MCF 10A (cell line): ENCODE measurements at regions not wholly inside any gene's neighbourhood (a gene's known extent, or its start where the extent isn't known, plus 50 kb on each side); places are given as distances from the start of the nearest gene placed in this dataset.
A peak's percentile ranks its signal among the peaks of the same experiment; 100 is the strongest.
"Not testable (repeated sequence)": the region's sequence is repeated elsewhere in the genome, so short reads cannot be mapped to it uniquely, and the experiment has no call there.

Experiments
- BruUV-seq: library from RNA; stranded (reverse); fragments of 400-500 nt; replicated peaks from 2 replicates; lab custom pipeline; 2021; lab: Mats Ljungman, UMichigan
- CTCF ChIA-PET: fragments of 300-600 bp; sonication (Branson Sonifier 250); formaldehyde crosslinking; extraction: SDS; loops from one replicate; lab custom pipeline; 2021; ENCODE audit warnings: antibody characterized with exemption, inconsistent platforms; lab: Yijun Ruan, JAX
- POLR2A ChIA-PET: fragments of 300-600, 350-650 bp; sonication (Branson Sonifier 250); formaldehyde crosslinking; extraction: SDS; loops from one replicate; lab custom pipeline; 2020; ENCODE audit warnings: antibody characterized with exemption, inconsistent platforms; lab: Yijun Ruan, JAX
- DNase-seq: peaks from one replicate; pipeline ENCODE4 v3.0.0-alpha.2; 2018; ENCODE audit not compliant: unreplicated experiment
- H3K27ac Mint-ChIP-seq: one replicate; pipeline ENCODE4 v1.8.0; 2022; ENCODE audit warnings: mild to moderate bottlenecking, low read depth, mixed read lengths; ENCODE audit not compliant: unreplicated experiment
- H3K27me3 Mint-ChIP-seq: one replicate; pipeline ENCODE4 v1.8.0; 2022; ENCODE audit warnings: mixed read lengths; ENCODE audit not compliant: insufficient read depth, unreplicated experiment
- H3K36me3 Mint-ChIP-seq: one replicate; pipeline ENCODE4 v1.8.0; 2022; ENCODE audit warnings: mild to moderate bottlenecking, moderate library complexity, mixed read lengths; ENCODE audit not compliant: insufficient read depth, unreplicated experiment
- H3K4me1 Mint-ChIP-seq: one replicate; pipeline ENCODE4 v1.8.0; 2022; ENCODE audit warnings: mixed read lengths; ENCODE audit not compliant: insufficient read depth, unreplicated experiment
- H3K4me3 Mint-ChIP-seq: one replicate; pipeline ENCODE4 v1.8.0; 2022; ENCODE audit warnings: mild to moderate bottlenecking, moderate library complexity, mixed read lengths; ENCODE audit not compliant: unreplicated experiment
- H3K9me3 Mint-ChIP-seq: one replicate; pipeline ENCODE4 v1.8.0; 2022; ENCODE audit warnings: mixed read lengths; ENCODE audit not compliant: unreplicated experiment
- intact Hi-C: fragments of 100-400 bp; cut with micrococcal nuclease; formaldehyde crosslinking; loops from 2 replicates; pipeline ENCODE4 v1.14.1; 2022
- TF ChIP-seq, protein P1 (sequence below): fragments of 200-600 bp; IDR thresholded peaks from one replicate; pipeline ENCODE4 v1.8.0; 2022; ENCODE audit warnings: antibody characterized with exemption, mild to moderate bottlenecking; ENCODE audit not compliant: unreplicated experiment

GRCh38 chr9:25117791-25118190 lies 560.5 kb downstream of the TUSC1 start:
- TF ChIP-seq, protein P1, sequence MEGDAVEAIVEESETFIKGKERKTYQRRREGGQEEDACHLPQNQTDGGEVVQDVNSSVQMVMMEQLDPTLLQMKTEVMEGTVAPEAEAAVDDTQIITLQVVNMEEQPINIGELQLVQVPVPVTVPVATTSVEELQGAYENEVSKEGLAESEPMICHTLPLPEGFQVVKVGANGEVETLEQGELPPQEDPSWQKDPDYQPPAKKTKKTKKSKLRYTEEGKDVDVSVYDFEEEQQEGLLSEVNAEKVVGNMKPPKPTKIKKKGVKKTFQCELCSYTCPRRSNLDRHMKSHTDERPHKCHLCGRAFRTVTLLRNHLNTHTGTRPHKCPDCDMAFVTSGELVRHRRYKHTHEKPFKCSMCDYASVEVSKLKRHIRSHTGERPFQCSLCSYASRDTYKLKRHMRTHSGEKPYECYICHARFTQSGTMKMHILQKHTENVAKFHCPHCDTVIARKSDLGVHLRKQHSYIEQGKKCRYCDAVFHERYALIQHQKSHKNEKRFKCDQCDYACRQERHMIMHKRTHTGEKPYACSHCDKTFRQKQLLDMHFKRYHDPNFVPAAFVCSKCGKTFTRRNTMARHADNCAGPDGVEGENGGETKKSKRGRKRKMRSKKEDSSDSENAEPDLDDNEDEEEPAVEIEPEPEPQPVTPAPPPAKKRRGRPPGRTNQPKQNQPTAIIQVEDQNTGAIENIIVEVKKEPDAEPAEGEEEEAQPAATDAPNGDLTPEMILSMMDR = no peak
- Mint-ChIP-seq H3K4me3 (no peak overlapping the region), H3K9me3 (peaks cover 18% of the 10 kb centered on the region), H3K4me1 (no peaks in the 10 kb centered on the region), H3K27ac (no peak overlapping the region), H3K27me3 (no peaks in the 10 kb centered on the region), H3K36me3 (no peaks in the 10 kb centered on the region)
- intact Hi-C loops = no loop called here
- no peak for DNase-seq
- CTCF ChIA-PET = no interaction called here
- BruUV-seq = no TSS peak
- POLR2A ChIA-PET = no interaction called here

DNA sequence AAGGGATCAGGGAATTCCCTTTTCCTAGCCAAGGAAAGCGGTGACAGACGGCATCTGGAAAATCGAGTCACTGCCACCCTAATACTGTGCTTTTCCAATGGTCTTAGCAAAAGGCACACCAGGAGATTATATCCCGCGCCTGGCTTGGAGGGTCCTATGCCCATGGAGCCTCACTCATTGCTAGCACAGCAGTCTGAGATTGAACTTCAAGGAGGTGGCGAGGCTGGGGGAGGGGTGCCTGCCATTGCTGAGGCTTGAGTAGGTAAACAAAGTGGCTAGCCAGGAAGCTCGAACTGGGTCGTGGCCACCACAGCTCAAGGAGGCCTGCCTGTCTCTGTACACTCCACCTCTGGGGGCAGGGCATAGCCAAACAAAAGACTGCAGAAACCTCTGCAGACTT lies 556.5 kb upstream of the IZUMO3 start:
- H3K27ac Mint-ChIP-seq, H3K4me1 Mint-ChIP-seq, POLR2A ChIA-PET, H3K4me3 Mint-ChIP-seq, DNase-seq, BruUV-seq, intact Hi-C loops, H3K27me3 Mint-ChIP-seq, H3K36me3 Mint-ChIP-seq: not testable (repeated sequence)
- H3K9me3 Mint-ChIP-seq = peaks cover 22% of the 10 kb centered on the region
- CTCF ChIA-PET = interaction anchor here (0.6 kb wide), 2 partner anchors 542 to 925 kb away, joined by 3 read pairs; no protein-coding TSS in a partner anchor

DNA sequence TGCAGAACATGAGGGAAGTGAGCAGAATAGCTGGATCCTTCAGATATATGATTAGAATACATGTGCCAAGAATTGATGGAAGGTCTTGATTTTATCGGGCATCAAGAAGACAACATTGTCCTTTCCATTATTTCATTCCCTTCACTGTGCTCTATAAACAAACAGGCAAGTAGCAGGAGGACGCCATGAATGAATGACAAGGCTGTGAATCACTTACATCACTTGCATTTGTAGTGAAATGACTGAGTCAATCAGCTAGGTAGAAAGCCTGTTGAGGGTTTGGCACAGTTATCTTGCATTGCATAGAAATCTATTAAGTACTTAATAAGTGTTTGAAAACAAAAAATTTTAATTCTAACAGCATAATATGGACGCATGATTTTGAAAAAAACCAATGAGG lies 548.8 kb upstream of the IZUMO3 start:
- Mint-ChIP-seq H3K9me3 (peaks cover 7% of the 10 kb centered on the region), H3K4me1 (no peaks in the 10 kb centered on the region), H3K27me3 (no peaks in the 10 kb centered on the region), H3K27ac (no peak overlapping the region), H3K4me3 (no peak overlapping the region), H3K36me3 (no peaks in the 10 kb centered on the region)
- CTCF ChIA-PET = no interaction called here
- intact Hi-C loops = no loop called here
- POLR2A ChIA-PET = no interaction called here
- BruUV-seq = no TSS peak
- peak; percentile 25 for DNase-seq
- TF ChIP-seq, protein P1 = no peak

- peak; percentile 9 for DNase-seq
- no peaks in the 10 kb centered on the region for H3K4me1 Mint-ChIP-seq
- peaks cover 15% of the 10 kb centered on the region for H3K9me3 Mint-ChIP-seq
- no peak overlapping the region for H3K27ac Mint-ChIP-seq
- CTCF ChIA-PET = no interaction called here
- no peaks in the 10 kb centered on the region for H3K36me3 Mint-ChIP-seq
- TF ChIP-seq, protein P1 = no peak
- no peak overlapping the region for H3K4me3 Mint-ChIP-seq
- BruUV-seq = no TSS peak
- H3K27me3 Mint-ChIP-seq = no peaks in the 10 kb centered on the region
- intact Hi-C loops = no loop called here
- POLR2A ChIA-PET = no interaction called here
Measured at GRCh38 chr9:25078202-25078601, 532.5 kb upstream of the IZUMO3 start.
